MM.1S (cell line): ENCODE measurements at regions not wholly inside any gene's neighbourhood (a gene's known extent, or its start where the extent isn't known, plus 50 kb on each side); places are given as distances from the start of the nearest gene placed in this dataset.

Source experiments
- DNase-seq: peaks from one replicate; pipeline ENCODE4 v3.0.0-alpha.2; 2015
- H2AFZ ChIP-seq: fragments of 300-600 bp; sonication (generic); 2 replicates; pipeline ENCODE4 v1.6.0; 2016; ENCODE audit warnings: antibody characterized with exemption, low read length
- H3F3A ChIP-seq: fragments of 300-600 bp; sonication (generic); 2 replicates; pipeline ENCODE4 v1.6.1; 2016; ENCODE audit warnings: mild to moderate bottlenecking, antibody characterized with exemption, low read length, moderate library complexity, mixed read lengths; ENCODE audit not compliant: insufficient read depth
- H3K27ac ChIP-seq: fragments of 300-600 bp; sonication (generic); 2 replicates; pipeline ENCODE4 v1.5.1; 2016; ENCODE audit warnings: mild to moderate bottlenecking, low read length
- H3K27me3 ChIP-seq: fragments of 300-600 bp; sonication (generic); replicated peaks from 2 replicates; pipeline ENCODE4 v1.6.0; 2016; ENCODE audit warnings: low read length; ENCODE audit not compliant: insufficient read depth
- H3K36me3 ChIP-seq: fragments of 300-600 bp; sonication (generic); replicated peaks from 2 replicates; pipeline ENCODE4 v1.6.1; 2016; ENCODE audit warnings: mild to moderate bottlenecking, low read length, mixed read lengths; ENCODE audit not compliant: insufficient read depth
- H3K4me1 ChIP-seq: fragments of 300-600 bp; sonication (generic); 2 replicates; pipeline ENCODE4 v1.6.1; 2016; ENCODE audit warnings: low read length, mixed read lengths
- H3K4me2 ChIP-seq: fragments of 300-600 bp; sonication (generic); 2 replicates; pipeline ENCODE4 v1.6.0; 2016; ENCODE audit warnings: low read depth, low read length
- H3K4me3 ChIP-seq: fragments of 300-600 bp; sonication (generic); 2 replicates; pipeline ENCODE4 v1.5.1; 2016; ENCODE audit warnings: low read length, mixed read lengths
- H3K79me2 ChIP-seq: fragments of 300-600 bp; sonication (generic); 2 replicates; pipeline ENCODE4 v1.6.1; 2016; ENCODE audit warnings: mixed run types, low read length, mixed read lengths
- H3K9ac ChIP-seq: fragments of 300-600 bp; sonication (generic); 2 replicates; pipeline ENCODE4 v1.6.1; 2016; ENCODE audit warnings: low read length, mixed read lengths
- H3K9me2 ChIP-seq: fragments of 300-600 bp; sonication (generic); replicated peaks from 2 replicates; pipeline ENCODE4 v1.6.1; 2016; ENCODE audit warnings: mild to moderate bottlenecking, low read length, mixed read lengths; ENCODE audit not compliant: insufficient read depth
- H3K9me3 ChIP-seq: fragments of 300-600 bp; sonication (generic); replicated peaks from 2 replicates; pipeline ENCODE4 v1.6.1; 2016; ENCODE audit warnings: mild to moderate bottlenecking, low read length, mixed read lengths; ENCODE audit not compliant: insufficient read depth
- H4K20me1 ChIP-seq: fragments of 300-600 bp; sonication (generic); 2 replicates; pipeline ENCODE4 v1.6.1; 2016; ENCODE audit warnings: mild to moderate bottlenecking, low read length, moderate library complexity, mixed read lengths; ENCODE audit not compliant: insufficient read depth
- EZH2 ChIP-seq: fragments of 300-600 bp; sonication (generic); optimal IDR thresholded peaks from 2 replicates; pipeline ENCODE3; 2017; ENCODE audit warnings: low read depth, mild to moderate bottlenecking, antibody characterized with exemption, low read length, mixed read lengths
- EZH2phosphoT487 ChIP-seq: fragments of 300-600 bp; sonication (generic); IDR thresholded peaks from 2 replicates; pipeline ENCODE4 v1.6.1; 2018; ENCODE audit warnings: antibody characterized with exemption, low read length
- TF ChIP-seq, protein P1 (sequence below): fragments of 300-600 bp; sonication (generic); IDR thresholded peaks from 2 replicates; pipeline ENCODE4 v1.5.1; 2016; ENCODE audit warnings: antibody characterized with exemption, low read length, mixed read lengths

DNA sequence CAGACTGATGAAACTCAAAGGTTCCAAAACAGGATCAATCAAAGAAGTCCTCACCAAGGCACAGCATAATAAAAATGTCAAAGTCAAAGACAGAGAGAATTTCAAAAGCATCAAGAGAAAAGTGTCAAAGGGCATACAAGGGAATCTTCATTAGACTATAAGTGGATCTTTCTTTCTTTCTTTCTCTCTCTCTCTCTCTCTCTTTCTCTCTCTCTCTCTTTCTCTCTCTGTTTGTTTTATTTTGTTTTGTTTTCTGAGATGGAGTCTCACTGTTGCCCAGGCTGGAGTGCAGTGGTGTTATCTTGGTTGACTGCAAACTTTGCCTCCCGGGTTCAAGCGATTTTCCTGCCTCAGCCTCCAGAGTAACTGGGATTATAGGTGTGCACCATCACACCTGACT lies 148.3 kb upstream of the CD180 start:
- H4K20me1 ChIP-seq: no peaks in the 10 kb centered on the region
- H2AFZ ChIP-seq: no peak overlapping the region
- no peaks in the 10 kb centered on the region for H3F3A ChIP-seq
- H3K27ac ChIP-seq: no peak overlapping the region
- no peaks in the 10 kb centered on the region for H3K27me3 ChIP-seq
- H3K79me2 ChIP-seq: no peaks in the 10 kb centered on the region
- no peaks in the 10 kb centered on the region for H3K9me3 ChIP-seq
- no peaks in the 10 kb centered on the region for H3K36me3 ChIP-seq
- TF ChIP-seq EZH2: no peak
- TF ChIP-seq, protein P1, sequence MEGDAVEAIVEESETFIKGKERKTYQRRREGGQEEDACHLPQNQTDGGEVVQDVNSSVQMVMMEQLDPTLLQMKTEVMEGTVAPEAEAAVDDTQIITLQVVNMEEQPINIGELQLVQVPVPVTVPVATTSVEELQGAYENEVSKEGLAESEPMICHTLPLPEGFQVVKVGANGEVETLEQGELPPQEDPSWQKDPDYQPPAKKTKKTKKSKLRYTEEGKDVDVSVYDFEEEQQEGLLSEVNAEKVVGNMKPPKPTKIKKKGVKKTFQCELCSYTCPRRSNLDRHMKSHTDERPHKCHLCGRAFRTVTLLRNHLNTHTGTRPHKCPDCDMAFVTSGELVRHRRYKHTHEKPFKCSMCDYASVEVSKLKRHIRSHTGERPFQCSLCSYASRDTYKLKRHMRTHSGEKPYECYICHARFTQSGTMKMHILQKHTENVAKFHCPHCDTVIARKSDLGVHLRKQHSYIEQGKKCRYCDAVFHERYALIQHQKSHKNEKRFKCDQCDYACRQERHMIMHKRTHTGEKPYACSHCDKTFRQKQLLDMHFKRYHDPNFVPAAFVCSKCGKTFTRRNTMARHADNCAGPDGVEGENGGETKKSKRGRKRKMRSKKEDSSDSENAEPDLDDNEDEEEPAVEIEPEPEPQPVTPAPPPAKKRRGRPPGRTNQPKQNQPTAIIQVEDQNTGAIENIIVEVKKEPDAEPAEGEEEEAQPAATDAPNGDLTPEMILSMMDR: no peak
- TF ChIP-seq EZH2phosphoT487: no peak
- no peak for DNase-seq
- no peak overlapping the region for H3K4me3 ChIP-seq
- H3K9me2 ChIP-seq: no peaks in the 10 kb centered on the region
- H3K4me1 ChIP-seq: no peaks in the 10 kb centered on the region
- no peak overlapping the region for H3K4me2 ChIP-seq
- H3K9ac ChIP-seq: no peak overlapping the region

DNA sequence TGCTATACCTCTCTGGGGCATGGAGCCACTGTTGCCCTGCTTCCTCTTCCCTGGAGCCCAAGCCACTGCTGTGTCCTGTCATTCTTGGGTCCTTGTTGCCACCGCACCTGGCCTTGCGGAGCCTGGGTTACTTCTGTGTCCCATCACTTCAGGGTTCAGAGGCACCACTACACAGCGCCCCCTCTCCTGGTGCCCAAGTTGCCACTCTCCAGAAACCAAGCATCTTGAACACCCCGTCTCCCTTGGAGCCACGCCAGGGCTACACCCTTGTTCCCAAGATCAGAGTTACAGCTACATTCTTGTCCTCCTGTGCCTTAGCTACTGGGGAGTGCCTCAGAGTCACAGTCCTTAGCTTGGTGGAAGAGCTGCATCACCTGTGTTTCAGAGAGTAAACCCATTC lies 147.2 kb upstream of the CD180 start:
- Histone ChIP-seq H3K4me3 (no peak overlapping the region), H3K4me1 (no peaks in the 10 kb centered on the region), H3K9me2 (no peaks in the 10 kb centered on the region), H3K79me2 (no peaks in the 10 kb centered on the region), H3K27me3 (no peaks in the 10 kb centered on the region), H3K27ac (no peak overlapping the region), H3F3A (no peaks in the 10 kb centered on the region), H3K36me3 (no peaks in the 10 kb centered on the region), H4K20me1 (no peaks in the 10 kb centered on the region), H3K9ac (no peak overlapping the region), H3K4me2 (no peak overlapping the region), H2AFZ (no peak overlapping the region), H3K9me3 (no peaks in the 10 kb centered on the region)
- no peak for DNase-seq
- no peak for TF ChIP-seq EZH2
- TF ChIP-seq EZH2phosphoT487: no peak
- TF ChIP-seq, protein P1: no peak

DNA sequence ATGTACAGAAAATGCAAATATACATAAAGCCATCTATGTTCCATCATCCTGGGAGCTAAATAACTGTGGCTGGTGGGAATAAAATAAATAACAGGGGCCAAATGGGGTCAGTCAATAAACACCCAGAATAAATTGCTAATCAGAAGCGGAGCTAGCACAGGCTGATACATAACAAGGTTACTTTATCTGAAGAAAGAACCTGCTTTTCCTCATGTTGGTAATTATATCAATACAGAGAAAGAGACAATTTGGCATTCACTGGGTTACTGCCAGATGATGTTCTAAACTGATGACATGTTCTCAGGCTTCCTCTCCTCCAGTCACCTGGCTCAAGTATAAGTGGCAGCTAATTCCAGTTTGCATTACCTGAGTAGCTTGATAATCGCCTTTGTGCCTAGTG lies 144.9 kb upstream of the CD180 start:
- no peak overlapping the region for H3K27ac ChIP-seq
- H3K9ac ChIP-seq: no peak overlapping the region
- H3K9me2 ChIP-seq: no peaks in the 10 kb centered on the region
- H3K9me3 ChIP-seq: no peaks in the 10 kb centered on the region
- TF ChIP-seq, protein P1: no peak
- TF ChIP-seq EZH2 (no peak), EZH2phosphoT487 (no peak)
- no peak overlapping the region for H3K4me3 ChIP-seq
- no peak overlapping the region for H2AFZ ChIP-seq
- H3F3A ChIP-seq: no peaks in the 10 kb centered on the region
- no peaks in the 10 kb centered on the region for H3K27me3 ChIP-seq
- DNase-seq: no peak
- no peaks in the 10 kb centered on the region for H3K4me1 ChIP-seq
- H3K4me2 ChIP-seq: no peak overlapping the region
- H3K79me2 ChIP-seq: no peaks in the 10 kb centered on the region
- no peaks in the 10 kb centered on the region for H3K36me3 ChIP-seq
- H4K20me1 ChIP-seq: no peaks in the 10 kb centered on the region
